ENCODE measurements at regions not wholly inside any gene's neighbourhood (a gene's known extent, or its start where the extent isn't known, plus 50 kb on each side); places are given as distances from the start of the nearest gene placed in this dataset.

GRCh38 chr2:104570259-104570658 is 283.7 kb upstream of the POU3F3 start:
- no peak for DNase-seq
- WGBS (ENCODE audit: insufficient coverage, low lambda C conversion rate) = 100% methylated on average over 1 of the region's 2 CpGs
- Histone ChIP-seq H3K4me1 (ENCODE audit: control insufficient read depth, insufficient read depth, low read length) (no peaks in the 10 kb centered on the region), H3K36me3 (ENCODE audit: control insufficient read depth, insufficient read depth, low read length) (no peaks in the 10 kb centered on the region), H3K27me3 (ENCODE audit: control insufficient read depth, insufficient read depth, low read length) (no peaks in the 10 kb centered on the region), H3K27ac (ENCODE audit: low read length) (no peak overlapping the region), H3K9me3 (ENCODE audit: control insufficient read depth, low read depth, low read length) (no peaks in the 10 kb centered on the region), H3K4me3 (ENCODE audit: low read length) (no peak overlapping the region)

GRCh38 chr2:104572834-104573233 is 281.1 kb upstream of the POU3F3 start:
- DNase-seq = no peak
- Histone ChIP-seq H3K9me3 (ENCODE audit: control insufficient read depth, low read depth, low read length) (no peaks in the 10 kb centered on the region), H3K4me1 (ENCODE audit: control insufficient read depth, insufficient read depth, low read length) (no peaks in the 10 kb centered on the region), H3K27me3 (ENCODE audit: control insufficient read depth, insufficient read depth, low read length) (no peaks in the 10 kb centered on the region), H3K27ac (ENCODE audit: low read length) (no peak overlapping the region), H3K4me3 (ENCODE audit: low read length) (no peak overlapping the region), H3K36me3 (ENCODE audit: control insufficient read depth, insufficient read depth, low read length) (no peaks in the 10 kb centered on the region)
- WGBS (ENCODE audit: insufficient coverage, low lambda C conversion rate) = 40% methylated on average over 1 of the region's 4 CpGs

- Histone ChIP-seq H3K36me3 (ENCODE audit: control insufficient read depth, insufficient read depth, low read length) (no peaks in the 10 kb centered on the region), H3K27ac (ENCODE audit: low read length) (no peak overlapping the region), H3K4me3 (ENCODE audit: low read length) (no peak overlapping the region), H3K9me3 (ENCODE audit: control insufficient read depth, low read depth, low read length) (no peaks in the 10 kb centered on the region), H3K4me1 (ENCODE audit: control insufficient read depth, insufficient read depth, low read length) (no peaks in the 10 kb centered on the region), H3K27me3 (ENCODE audit: control insufficient read depth, insufficient read depth, low read length) (no peaks in the 10 kb centered on the region)
- no peak for DNase-seq
- no CpG with 5 or more reads among the region's 7 CpGs for WGBS (ENCODE audit: insufficient coverage, low lambda C conversion rate)
Observed at GRCh38 chr2:104574367-104574766, 279.5 kb upstream of the POU3F3 start.

- no peak for DNase-seq
- no peaks in the 10 kb centered on the region for H3K36me3 ChIP-seq (ENCODE audit: control insufficient read depth, insufficient read depth, low read length)
- WGBS (ENCODE audit: insufficient coverage, low lambda C conversion rate) = no CpG with 5 or more reads among the region's 2 CpGs
- no peaks in the 10 kb centered on the region for H3K27me3 ChIP-seq (ENCODE audit: control insufficient read depth, insufficient read depth, low read length)
- no peaks in the 10 kb centered on the region for H3K9me3 ChIP-seq (ENCODE audit: control insufficient read depth, low read depth, low read length)
- no peak overlapping the region for H3K4me3 ChIP-seq (ENCODE audit: low read length)
- no peak overlapping the region for H3K27ac ChIP-seq (ENCODE audit: low read length)
- no peaks in the 10 kb centered on the region for H3K4me1 ChIP-seq (ENCODE audit: control insufficient read depth, insufficient read depth, low read length)
Observed at GRCh38 chr2:104577143-104577542, 276.8 kb upstream of the POU3F3 start.

GRCh38 chr2:104582471-104582870 is 271.4 kb upstream of the POU3F3 start:
- no peaks in the 10 kb centered on the region for H3K4me1 ChIP-seq (ENCODE audit: control insufficient read depth, insufficient read depth, low read length)
- DNase-seq = peak in 1 of 2 donors; percentile 6
- H3K27ac ChIP-seq (ENCODE audit: low read length) = no peak overlapping the region
- H3K27me3 ChIP-seq (ENCODE audit: control insufficient read depth, insufficient read depth, low read length) = no peaks in the 10 kb centered on the region
- H3K4me3 ChIP-seq (ENCODE audit: low read length) = no peak overlapping the region
- WGBS (ENCODE audit: insufficient coverage, low lambda C conversion rate) = 50% methylated on average over 1 of the region's 8 CpGs
- no peaks in the 10 kb centered on the region for H3K36me3 ChIP-seq (ENCODE audit: control insufficient read depth, insufficient read depth, low read length)
- no peaks in the 10 kb centered on the region for H3K9me3 ChIP-seq (ENCODE audit: control insufficient read depth, low read depth, low read length)

GRCh38 chr2:104583811-104584210 is 270.1 kb upstream of the POU3F3 start:
- Histone ChIP-seq H3K27ac (ENCODE audit: low read length) (no peak overlapping the region), H3K36me3 (ENCODE audit: control insufficient read depth, insufficient read depth, low read length) (no peaks in the 10 kb centered on the region), H3K9me3 (ENCODE audit: control insufficient read depth, low read depth, low read length) (no peaks in the 10 kb centered on the region), H3K27me3 (ENCODE audit: control insufficient read depth, insufficient read depth, low read length) (no peaks in the 10 kb centered on the region), H3K4me3 (ENCODE audit: low read length) (no peak overlapping the region), H3K4me1 (ENCODE audit: control insufficient read depth, insufficient read depth, low read length) (no peaks in the 10 kb centered on the region)
- WGBS (ENCODE audit: insufficient coverage, low lambda C conversion rate) = no CpG with 5 or more reads among the region's 7 CpGs
- DNase-seq = no peak

- no peaks in the 10 kb centered on the region for H3K4me1 ChIP-seq (ENCODE audit: control insufficient read depth, insufficient read depth, low read length)
- H3K36me3 ChIP-seq (ENCODE audit: control insufficient read depth, insufficient read depth, low read length) = no peaks in the 10 kb centered on the region
- H3K9me3 ChIP-seq (ENCODE audit: control insufficient read depth, low read depth, low read length) = no peaks in the 10 kb centered on the region
- no peak for DNase-seq
- no peak overlapping the region for H3K4me3 ChIP-seq (ENCODE audit: low read length)
- H3K27me3 ChIP-seq (ENCODE audit: control insufficient read depth, insufficient read depth, low read length) = no peaks in the 10 kb centered on the region
- WGBS (ENCODE audit: insufficient coverage, low lambda C conversion rate) = 80% methylated on average over 1 of the region's 4 CpGs
- no peak overlapping the region for H3K27ac ChIP-seq (ENCODE audit: low read length)
Observed at GRCh38 chr2:104584393-104584792, 269.5 kb upstream of the POU3F3 start.

GRCh38 chr2:104595576-104595975 is 258.3 kb upstream of the POU3F3 start:
- Histone ChIP-seq H3K36me3 (ENCODE audit: control insufficient read depth, insufficient read depth, low read length) (no peaks in the 10 kb centered on the region), H3K4me1 (ENCODE audit: control insufficient read depth, insufficient read depth, low read length) (no peaks in the 10 kb centered on the region), H3K27ac (ENCODE audit: low read length) (no peak overlapping the region), H3K4me3 (ENCODE audit: low read length) (no peak overlapping the region), H3K9me3 (ENCODE audit: control insufficient read depth, low read depth, low read length) (no peaks in the 10 kb centered on the region), H3K27me3 (ENCODE audit: control insufficient read depth, insufficient read depth, low read length) (no peaks in the 10 kb centered on the region)
- no peak for DNase-seq
- 100% methylated on average over 1 of the region's 3 CpGs for WGBS (ENCODE audit: insufficient coverage, low lambda C conversion rate)

GRCh38 chr2:104597942-104598341 is 256.0 kb upstream of the POU3F3 start:
- Histone ChIP-seq H3K9me3 (ENCODE audit: control insufficient read depth, low read depth, low read length) (no peaks in the 10 kb centered on the region), H3K27ac (ENCODE audit: low read length) (no peak overlapping the region), H3K4me1 (ENCODE audit: control insufficient read depth, insufficient read depth, low read length) (no peaks in the 10 kb centered on the region), H3K4me3 (ENCODE audit: low read length) (no peak overlapping the region), H3K36me3 (ENCODE audit: control insufficient read depth, insufficient read depth, low read length) (no peaks in the 10 kb centered on the region), H3K27me3 (ENCODE audit: control insufficient read depth, insufficient read depth, low read length) (no peaks in the 10 kb centered on the region)
- DNase-seq = no peak
- no CpG with 5 or more reads among the region's 2 CpGs for WGBS (ENCODE audit: insufficient coverage, low lambda C conversion rate)

GRCh38 chr2:104598636-104599035 is 255.3 kb upstream of the POU3F3 start:
- H3K4me3 ChIP-seq (ENCODE audit: low read length) = no peak overlapping the region
- WGBS (ENCODE audit: insufficient coverage, low lambda C conversion rate) = no CpG with 5 or more reads among the region's 6 CpGs
- H3K27ac ChIP-seq (ENCODE audit: low read length) = no peak overlapping the region
- no peaks in the 10 kb centered on the region for H3K4me1 ChIP-seq (ENCODE audit: control insufficient read depth, insufficient read depth, low read length)
- DNase-seq = no peak
- no peaks in the 10 kb centered on the region for H3K9me3 ChIP-seq (ENCODE audit: control insufficient read depth, low read depth, low read length)
- no peaks in the 10 kb centered on the region for H3K27me3 ChIP-seq (ENCODE audit: control insufficient read depth, insufficient read depth, low read length)
- no peaks in the 10 kb centered on the region for H3K36me3 ChIP-seq (ENCODE audit: control insufficient read depth, insufficient read depth, low read length)

- Histone ChIP-seq H3K36me3 (ENCODE audit: control insufficient read depth, insufficient read depth, low read length) (no peaks in the 10 kb centered on the region), H3K9me3 (ENCODE audit: control insufficient read depth, low read depth, low read length) (no peaks in the 10 kb centered on the region), H3K4me3 (ENCODE audit: low read length) (no peak overlapping the region), H3K27ac (ENCODE audit: low read length) (no peak overlapping the region), H3K4me1 (ENCODE audit: control insufficient read depth, insufficient read depth, low read length) (no peaks in the 10 kb centered on the region), H3K27me3 (ENCODE audit: control insufficient read depth, insufficient read depth, low read length) (no peaks in the 10 kb centered on the region)
- no CpG with 5 or more reads among the region's 2 CpGs for WGBS (ENCODE audit: insufficient coverage, low lambda C conversion rate)
- DNase-seq = no peak
Observed at GRCh38 chr2:104599787-104600510, 254.0 kb upstream of the POU3F3 start.
